HepG2 (cell line): ENCODE measurements at regions not wholly inside any gene's neighbourhood (a gene's known extent, or its start where the extent isn't known, plus 50 kb on each side); places are given as distances from the start of the nearest gene placed in this dataset.

Source experiments
- ATAC-seq: fragments of 200-7000 bp; cut with Tn5 transposase; 3 replicates; pipeline ENCODE4 v1.9.1; 2020; ENCODE audit warnings: mild to moderate bottlenecking, moderate library complexity
- BruUV-seq: library from RNA; stranded (reverse); fragments of 400-500 nt; replicated peaks from 2 replicates; lab custom pipeline; 2021; lab: Mats Ljungman, UMichigan
- CTCF ChIA-PET: fragments of 300-600 bp; formaldehyde crosslinking; extraction: SDS; loops from one replicate; lab custom pipeline; 2021; ENCODE audit warnings: low total read pairs, inconsistent platforms, low intra/inter-chr PET ratio; lab: Yijun Ruan, JAX
- POLR2A ChIA-PET: fragments of 350-600 bp; sonication (Branson Sonifier 250); formaldehyde crosslinking; loops from one replicate; lab custom pipeline; 2020; ENCODE audit warnings: antibody characterized with exemption, inconsistent platforms; lab: Yijun Ruan, JAX
- DNase-seq: peaks from one replicate; pipeline ENCODE4 v3.0.0-alpha.2; 2015; ENCODE audit warnings: low spot score
- FAIRE-seq: peaks from 3 replicates; lab custom pipeline; 2011; peaks lifted over from hg19 to GRCh38; lab: Jason Lieb, UNC
- H2AFZ ChIP-seq: one replicate; pipeline ENCODE4 v1.6.1; 2011; ENCODE audit warnings: low read length, inconsistent platforms
- H3K27ac ChIP-seq: fragments of 300-600 bp; 3 replicates; pipeline ENCODE4 v1.8.0; 2011; ENCODE audit warnings: mixed run types, mild to moderate bottlenecking, mixed read lengths, low read length, inconsistent platforms; ENCODE audit not compliant: insufficient read depth; ENCODE audit errors: extremely low read length
- H3K27me3 ChIP-seq, 2 experiments: fragments of 200-600 bp in 1 of 2; 2 replicates in 1 of 2; 3 replicates in 1 of 2; pipeline versions ENCODE4 v1.6.0 to v1.8.0; 2011; ENCODE audit warnings: low read length in 2 of 2, mild to moderate bottlenecking in 2 of 2, moderate library complexity in 2 of 2, inconsistent platforms in 1 of 2; ENCODE audit not compliant: insufficient read depth in 2 of 2, control insufficient read depth in 1 of 2
- H3K36me3 ChIP-seq, 2 experiments: fragments of 200-600 bp in 1 of 2; replicated peaks in 1 of 2; 2 replicates in 1 of 2; 3 replicates in 1 of 2; pipeline versions ENCODE4 v1.5.1 to v1.8.0; 2011; ENCODE audit warnings: low read length in 2 of 2, inconsistent platforms in 1 of 2; ENCODE audit not compliant: insufficient read depth in 2 of 2, control insufficient read depth in 1 of 2
- H3K4me1 ChIP-seq: 2 replicates; pipeline ENCODE4 v1.5.1; 2012; ENCODE audit warnings: low read length, inconsistent platforms; ENCODE audit not compliant: insufficient read depth
- H3K4me2 ChIP-seq: 2 replicates; pipeline ENCODE4 v1.6.0; 2011; ENCODE audit warnings: low read depth, low read length, inconsistent platforms
- H3K4me3 ChIP-seq, 3 experiments: fragments of 200-600 bp in 1 of 3; sonication (generic), shearing (Covaris generic) in 1 of 3; replicated peaks in 1 of 3; 2 replicates each; pipeline ENCODE4 v1.5.1; 2011 to 2016; ENCODE audit warnings: low read length in 3 of 3, inconsistent platforms in 2 of 3, low read depth in 2 of 3, mild to moderate bottlenecking in 2 of 3, control low read depth in 1 of 3, mixed read lengths in 1 of 3; ENCODE audit not compliant: insufficient read depth in 1 of 3
- H3K79me2 ChIP-seq: one replicate; pipeline ENCODE4 v1.6.1; 2011; ENCODE audit warnings: low read length, inconsistent platforms; ENCODE audit not compliant: insufficient read depth
- H3K9ac ChIP-seq: 2 replicates; pipeline ENCODE4 v1.6.0; 2011; ENCODE audit warnings: mild to moderate bottlenecking, low read depth, low read length, inconsistent platforms; ENCODE audit not compliant: insufficient read depth
- H3K9me3 ChIP-seq: 2 replicates; pipeline ENCODE4 v1.5.1; 2012; ENCODE audit warnings: mild to moderate bottlenecking, low read length
- H4K20me1 ChIP-seq: 2 replicates; pipeline ENCODE4 v1.6.0; 2011; ENCODE audit warnings: inconsistent platforms, mild to moderate bottlenecking, low read length, moderate library complexity; ENCODE audit not compliant: insufficient read depth
- DNMT3B ChIP-seq: conservative IDR thresholded peaks from 2 replicates; pipeline ENCODE4 v1.6.1; 2016; ENCODE audit warnings: missing biosample characterization, control low read depth
- ELF3 ChIP-seq: IDR thresholded peaks from 2 replicates; pipeline ENCODE4 v1.6.1; 2016; ENCODE audit warnings: missing genetic modification reagents, missing compliant biosample characterization
- FOXJ3 ChIP-seq: sonication (generic); formaldehyde crosslinking; IDR thresholded peaks from 2 replicates; pipeline ENCODE4 v1.4.0; 2020; ENCODE audit warnings: missing genetic modification reagents, mild to moderate bottlenecking, borderline replicate concordance
- MBD4 ChIP-seq: IDR thresholded peaks from 2 replicates; pipeline ENCODE4 v1.6.1; 2012; ENCODE audit warnings: low read length, inconsistent platforms, borderline replicate concordance
- NCOR1 ChIP-seq: fragments of 200-600 bp; sonication (generic); IDR thresholded peaks from 2 replicates; pipeline ENCODE4 v1.7.0; 2017; ENCODE audit warnings: antibody characterized with exemption, low read length, borderline replicate concordance
- NONO ChIP-seq, 2 experiments: fragments of 450-650 bp in 1 of 2; sonication (generic) in 1 of 2; formaldehyde crosslinking in 1 of 2; IDR thresholded peaks in 1 of 2; conservative IDR thresholded peaks in 1 of 2; 2 replicates each; pipeline versions ENCODE4 v1.6.1 to v1.8.0; 2017 to 2022; ENCODE audit warnings: mild to moderate bottlenecking in 1 of 2, missing genetic modification reagents in 1 of 2, moderate library complexity in 1 of 2
- SALL1 ChIP-seq: sonication (generic); formaldehyde crosslinking; IDR thresholded peaks from 2 replicates; pipeline ENCODE4 v1.8.0; 2022; ENCODE audit warnings: mild to moderate bottlenecking, missing genetic modification reagents
- SAP130 ChIP-seq: IDR thresholded peaks from 2 replicates; pipeline ENCODE4 v1.6.1; 2016; ENCODE audit warnings: low read depth
- TBP ChIP-seq: sonication (generic); formaldehyde crosslinking; IDR thresholded peaks from 2 replicates; pipeline ENCODE4 v1.5.0; 2020; ENCODE audit warnings: missing genetic modification reagents
- ZBTB7B ChIP-seq: sonication (generic); formaldehyde crosslinking; IDR thresholded peaks from 2 replicates; pipeline ENCODE4 v1.4.0; 2020; ENCODE audit warnings: missing genetic modification reagents
- ZFP1 ChIP-seq: IDR thresholded peaks from 2 replicates; pipeline ENCODE4 v1.6.1; 2016
- ZNF101 ChIP-seq: sonication (generic); formaldehyde crosslinking; IDR thresholded peaks from 2 replicates; pipeline ENCODE4 v1.4.0; 2020; ENCODE audit warnings: mild to moderate bottlenecking, low read depth, missing genetic modification reagents, borderline replicate concordance
- ZNF138 ChIP-seq: sonication (generic); formaldehyde crosslinking; IDR thresholded peaks from 2 replicates; pipeline ENCODE4 v1.5.0; 2020; ENCODE audit warnings: mild to moderate bottlenecking, low read depth, missing genetic modification reagents
- ZNF510 ChIP-seq: sonication (generic); formaldehyde crosslinking; IDR thresholded peaks from 2 replicates; pipeline ENCODE4 v1.4.0; 2020; ENCODE audit warnings: low read depth, mild to moderate bottlenecking, missing genetic modification reagents
- ZNF713 ChIP-seq: sonication (generic); formaldehyde crosslinking; IDR thresholded peaks from 2 replicates; pipeline ENCODE4 v1.4.0; 2020; ENCODE audit warnings: mild to moderate bottlenecking, missing genetic modification reagents
- ZSCAN29 ChIP-seq: sonication (generic); formaldehyde crosslinking; conservative IDR thresholded peaks from 2 replicates; pipeline ENCODE4 v1.4.0; 2020; ENCODE audit warnings: mild to moderate bottlenecking, missing genetic modification reagents
- WGBS: methylation state at CpG from one replicate; pipeline ENCODE4 v1.1.6; 2017; ENCODE audit warnings: low lambda C conversion rate; 5-methylcytosine and 5-hydroxymethylcytosine counted together
- in situ Hi-C: cut with HindIII; loops from 2 replicates; pipeline ENCODE4 v1.10.0; 2017; ENCODE audit warnings: low pct_unique_long_range_greater_than_20kb; ENCODE audit not compliant: extremely low pct_ligation_motif_present
- intact Hi-C: fragments of 100-400 bp; cut with micrococcal nuclease; formaldehyde crosslinking; loops from one replicate; pipeline ENCODE4 v1.10.0; 2022; ENCODE audit not compliant: unreplicated experiment
- TF ChIP-seq, protein P1 (sequence below): sonication (generic); formaldehyde crosslinking; IDR thresholded peaks from 2 replicates; pipeline ENCODE4 v1.4.0; 2020; ENCODE audit warnings: missing genetic modification reagents
- TF ChIP-seq, protein P2 (sequence below): sonication (generic); formaldehyde crosslinking; IDR thresholded peaks from 2 replicates; pipeline ENCODE4 v1.8.1; 2023; ENCODE audit warnings: missing genetic modification reagents, mild to moderate bottlenecking, borderline replicate concordance
- TF ChIP-seq, protein P3 (sequence below): sonication (generic); formaldehyde crosslinking; IDR thresholded peaks from 2 replicates; pipeline ENCODE4 v1.5.0; 2020; ENCODE audit warnings: mild to moderate bottlenecking, missing genetic modification reagents
- TF ChIP-seq, protein P4 (sequence below): sonication (generic); formaldehyde crosslinking; IDR thresholded peaks from 2 replicates; pipeline ENCODE4; 2020; ENCODE audit warnings: missing genetic modification reagents, mild to moderate bottlenecking, borderline replicate concordance

DNA sequence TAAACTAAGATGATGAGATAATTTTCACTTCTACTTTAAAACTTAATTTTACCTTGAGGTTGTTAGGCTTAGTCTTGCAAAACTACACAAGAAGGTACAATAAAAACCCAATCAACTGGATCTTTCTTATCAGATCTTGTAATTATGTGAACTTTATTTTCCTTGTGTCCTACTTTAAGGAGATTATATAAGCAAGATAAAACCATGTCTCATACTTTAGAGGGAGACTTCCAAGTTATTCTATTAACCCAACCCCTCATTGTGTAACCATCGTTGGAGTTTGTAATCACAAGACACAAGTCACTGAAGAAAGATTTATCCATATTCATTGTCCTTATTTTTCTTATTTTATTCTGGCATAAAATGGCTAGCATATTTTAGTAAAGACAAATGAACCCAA is 165.6 kb downstream of the SERPINI1 start:
- intact Hi-C loops: no loop called here
- in situ Hi-C loops: no loop called here
- CTCF ChIA-PET: no interaction called here
- FAIRE-seq: no peak
- Histone ChIP-seq H3K4me3 (no peak overlapping the region), H4K20me1 (no peaks in the 10 kb centered on the region), H3K4me2 (no peak overlapping the region), H3K9ac (no peak overlapping the region), H3K36me3 (no peaks in the 10 kb centered on the region), H3K27me3 (no peaks in the 10 kb centered on the region), H2AFZ (no peak overlapping the region), H3K4me1 (no peaks in the 10 kb centered on the region), H3K79me2 (no peaks in the 10 kb centered on the region), H3K9me3 (no peaks in the 10 kb centered on the region), H3K27ac (no peak overlapping the region)
- POLR2A ChIA-PET: no interaction called here
- ATAC-seq: no peak
- no TSS peak for BruUV-seq
- 0% methylated on average over 1 of the region's 1 CpG for WGBS
- DNase-seq: no peak
- TF ChIP-seq FOXJ3 (no peak), ZSCAN29 (no peak), NCOR1 (no peak), NONO (IDR thresholded peaks at IDR 0.05) (no peak), NONO (CRISPR knock-in tag; conservative IDR thresholded peaks at IDR 0.05) (no peak), TBP (CRISPR knock-in tag) (no peak), ZBTB7B (no peak), ZNF138 (no peak), SAP130 (CRISPR knock-in tag) (no peak), ZFP1 (CRISPR knock-in tag) (no peak), ZNF101 (CRISPR knock-in tag) (no peak), MBD4 (no peak), ZNF510 (no peak), ZNF713 (no peak), SALL1 (CRISPR knock-in tag) (no peak), ELF3 (no peak), DNMT3B (CRISPR knock-in tag) (no peak)
- TF ChIP-seq, protein P1, sequence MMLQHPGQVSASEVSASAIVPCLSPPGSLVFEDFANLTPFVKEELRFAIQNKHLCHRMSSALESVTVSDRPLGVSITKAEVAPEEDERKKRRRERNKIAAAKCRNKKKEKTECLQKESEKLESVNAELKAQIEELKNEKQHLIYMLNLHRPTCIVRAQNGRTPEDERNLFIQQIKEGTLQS (CRISPR knock-in tag): no peak
- TF ChIP-seq, protein P2, sequence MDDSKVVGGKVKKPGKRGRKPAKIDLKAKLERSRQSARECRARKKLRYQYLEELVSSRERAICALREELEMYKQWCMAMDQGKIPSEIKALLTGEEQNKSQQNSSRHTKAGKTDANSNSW (CRISPR knock-in tag): no peak
- TF ChIP-seq, protein P3, sequence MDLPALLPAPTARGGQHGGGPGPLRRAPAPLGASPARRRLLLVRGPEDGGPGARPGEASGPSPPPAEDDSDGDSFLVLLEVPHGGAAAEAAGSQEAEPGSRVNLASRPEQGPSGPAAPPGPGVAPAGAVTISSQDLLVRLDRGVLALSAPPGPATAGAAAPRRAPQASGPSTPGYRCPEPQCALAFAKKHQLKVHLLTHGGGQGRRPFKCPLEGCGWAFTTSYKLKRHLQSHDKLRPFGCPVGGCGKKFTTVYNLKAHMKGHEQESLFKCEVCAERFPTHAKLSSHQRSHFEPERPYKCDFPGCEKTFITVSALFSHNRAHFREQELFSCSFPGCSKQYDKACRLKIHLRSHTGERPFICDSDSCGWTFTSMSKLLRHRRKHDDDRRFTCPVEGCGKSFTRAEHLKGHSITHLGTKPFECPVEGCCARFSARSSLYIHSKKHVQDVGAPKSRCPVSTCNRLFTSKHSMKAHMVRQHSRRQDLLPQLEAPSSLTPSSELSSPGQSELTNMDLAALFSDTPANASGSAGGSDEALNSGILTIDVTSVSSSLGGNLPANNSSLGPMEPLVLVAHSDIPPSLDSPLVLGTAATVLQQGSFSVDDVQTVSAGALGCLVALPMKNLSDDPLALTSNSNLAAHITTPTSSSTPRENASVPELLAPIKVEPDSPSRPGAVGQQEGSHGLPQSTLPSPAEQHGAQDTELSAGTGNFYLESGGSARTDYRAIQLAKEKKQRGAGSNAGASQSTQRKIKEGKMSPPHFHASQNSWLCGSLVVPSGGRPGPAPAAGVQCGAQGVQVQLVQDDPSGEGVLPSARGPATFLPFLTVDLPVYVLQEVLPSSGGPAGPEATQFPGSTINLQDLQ (CRISPR knock-in tag): no peak
- TF ChIP-seq, protein P4, sequence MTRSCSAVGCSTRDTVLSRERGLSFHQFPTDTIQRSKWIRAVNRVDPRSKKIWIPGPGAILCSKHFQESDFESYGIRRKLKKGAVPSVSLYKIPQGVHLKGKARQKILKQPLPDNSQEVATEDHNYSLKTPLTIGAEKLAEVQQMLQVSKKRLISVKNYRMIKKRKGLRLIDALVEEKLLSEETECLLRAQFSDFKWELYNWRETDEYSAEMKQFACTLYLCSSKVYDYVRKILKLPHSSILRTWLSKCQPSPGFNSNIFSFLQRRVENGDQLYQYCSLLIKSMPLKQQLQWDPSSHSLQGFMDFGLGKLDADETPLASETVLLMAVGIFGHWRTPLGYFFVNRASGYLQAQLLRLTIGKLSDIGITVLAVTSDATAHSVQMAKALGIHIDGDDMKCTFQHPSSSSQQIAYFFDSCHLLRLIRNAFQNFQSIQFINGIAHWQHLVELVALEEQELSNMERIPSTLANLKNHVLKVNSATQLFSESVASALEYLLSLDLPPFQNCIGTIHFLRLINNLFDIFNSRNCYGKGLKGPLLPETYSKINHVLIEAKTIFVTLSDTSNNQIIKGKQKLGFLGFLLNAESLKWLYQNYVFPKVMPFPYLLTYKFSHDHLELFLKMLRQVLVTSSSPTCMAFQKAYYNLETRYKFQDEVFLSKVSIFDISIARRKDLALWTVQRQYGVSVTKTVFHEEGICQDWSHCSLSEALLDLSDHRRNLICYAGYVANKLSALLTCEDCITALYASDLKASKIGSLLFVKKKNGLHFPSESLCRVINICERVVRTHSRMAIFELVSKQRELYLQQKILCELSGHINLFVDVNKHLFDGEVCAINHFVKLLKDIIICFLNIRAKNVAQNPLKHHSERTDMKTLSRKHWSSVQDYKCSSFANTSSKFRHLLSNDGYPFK (CRISPR knock-in tag): no peak
- TF ChIP-seq, all 625 proteins: peak for 0
